ENCODE measurements at regions not wholly inside any gene's neighbourhood (a gene's known extent, or its start where the extent isn't known, plus 50 kb on each side); places are given as distances from the start of the nearest gene placed in this dataset.

GRCh38 chr5:101663543-101663942, 632.5 kb downstream of the SLCO4C1 start:
- TF ChIP-seq CTCF (IDR thresholded peaks at IDR 0.05; ENCODE audit: borderline replicate concordance, extremely low read depth, low read length, poor library complexity, severe bottlenecking) (no peak), EZH2 (IDR thresholded peaks at IDR 0.05; ENCODE audit: borderline replicate concordance, low read depth, low read length, severe bottlenecking) (no peak)

All from DND-41 (cell line).